ENCODE measurements at regions not wholly inside any gene's neighbourhood (a gene's known extent, or its start where the extent isn't known, plus 50 kb on each side); places are given as distances from the start of the nearest gene placed in this dataset.

DNA sequence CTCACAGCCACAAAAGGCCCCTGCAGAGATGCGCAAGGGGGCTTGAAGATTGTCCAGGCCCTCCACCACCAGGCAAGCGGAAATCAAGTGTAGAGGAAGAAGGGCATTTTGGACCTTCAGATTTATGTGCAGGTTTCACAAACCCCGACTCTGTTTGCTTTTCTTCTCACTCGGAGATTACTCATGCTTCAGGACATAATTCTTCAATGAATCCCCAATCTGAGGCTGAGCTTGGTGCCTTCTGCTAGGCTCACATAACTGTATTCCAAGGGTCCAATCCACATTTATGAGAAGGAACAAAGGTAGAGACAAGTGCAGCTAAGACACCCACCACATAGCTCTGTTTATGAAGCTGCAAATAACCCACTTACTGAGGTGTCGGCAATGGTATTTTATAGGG is 50.6 kb upstream of the NMNAT3 start:
- no peak for DNase-seq

Measured in NCI-H774 (cell line).